ENCODE measurements at regions not wholly inside any gene's neighbourhood (a gene's known extent, or its start where the extent isn't known, plus 50 kb on each side); places are given as distances from the start of the nearest gene placed in this dataset.

DNA sequence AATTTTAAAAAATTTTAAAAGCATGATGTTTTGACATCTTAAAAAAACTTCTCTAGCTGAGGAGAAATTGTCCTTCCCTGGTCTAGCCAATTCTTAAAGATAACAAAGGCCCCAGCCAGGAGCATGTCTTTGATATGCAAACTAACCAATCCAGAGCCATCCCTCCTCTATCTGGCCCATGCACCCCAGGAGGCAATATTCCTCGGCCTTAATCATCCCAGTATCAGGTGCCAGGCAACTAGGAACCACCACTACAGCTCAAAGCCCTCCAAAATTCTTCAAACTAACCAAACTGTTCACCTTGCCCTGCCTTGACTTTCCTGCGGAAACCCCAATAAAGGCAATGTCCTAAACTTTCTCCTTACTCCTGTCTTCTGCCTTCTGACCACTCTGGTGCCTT lies 97.8 kb upstream of the USP9X start:
- TF ChIP-seq EZH2 (IDR thresholded peaks at IDR 0.05; ENCODE audit: insufficient read depth, low read length) (no peak), CTCF (IDR thresholded peaks at IDR 0.05; ENCODE audit: insufficient read depth, low read depth, low read length) (no peak)
